HG03432 (cell line): ENCODE measurements at regions not wholly inside any gene's neighbourhood (a gene's known extent, or its start where the extent isn't known, plus 50 kb on each side); places are given as distances from the start of the nearest gene placed in this dataset.
A peak's percentile ranks its signal among the peaks of the same experiment; 100 is the strongest.
"Not testable (repeated sequence)": the region's sequence is repeated elsewhere in the genome, so short reads cannot be mapped to it uniquely, and the experiment has no call there.

Source experiments
- ATAC-seq: cut with Tn5 transposase; IDR thresholded peaks from one replicate; pipeline ENCODE4 v1.9.1; 2021; ENCODE audit warnings: mild to moderate bottlenecking, moderate library complexity; ENCODE audit not compliant: unreplicated experiment

DNA sequence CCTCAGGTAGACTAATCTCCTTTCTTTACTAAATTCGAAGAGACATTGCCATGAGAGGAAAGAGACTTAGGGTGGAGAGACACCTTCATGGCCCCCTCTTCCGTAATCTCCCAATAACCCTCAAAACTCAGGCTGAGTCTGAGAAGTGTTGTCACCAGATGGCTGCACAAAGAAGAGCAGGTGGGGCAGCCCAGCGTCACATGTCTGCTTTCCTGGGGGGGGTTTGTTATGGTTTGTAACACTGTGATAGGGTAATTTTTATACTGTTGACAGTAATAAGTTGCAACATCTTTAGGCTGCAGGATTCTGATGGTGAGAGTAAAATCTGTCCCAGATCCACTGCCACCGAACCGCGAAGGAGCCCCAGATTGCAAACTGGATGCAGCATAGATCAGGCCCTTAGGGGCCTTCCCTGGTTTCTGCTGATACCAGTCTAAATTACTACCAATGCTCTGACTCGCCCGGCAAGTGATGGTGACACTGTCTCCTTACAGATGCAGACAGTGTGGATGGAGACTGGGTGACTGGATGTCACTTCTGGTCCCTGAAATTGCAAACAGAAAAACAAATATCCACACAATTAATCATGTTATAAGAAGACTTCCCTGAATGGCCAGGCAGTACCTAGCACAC lies 595.1 kb downstream of the RPIA start:
- ATAC-seq, result not testable (repeated sequence)

GRCh38 chr2:89287084-89287483 lies 595.6 kb downstream of the RPIA start:
- ATAC-seq, result not testable (repeated sequence)

- not testable (repeated sequence) for ATAC-seq
Observed at GRCh38 chr2:89291717-89292298, 600.3 kb downstream of the RPIA start.

GRCh38 chr2:89293399-89293798 lies 601.9 kb downstream of the RPIA start:
- ATAC-seq, result not testable (repeated sequence)

DNA sequence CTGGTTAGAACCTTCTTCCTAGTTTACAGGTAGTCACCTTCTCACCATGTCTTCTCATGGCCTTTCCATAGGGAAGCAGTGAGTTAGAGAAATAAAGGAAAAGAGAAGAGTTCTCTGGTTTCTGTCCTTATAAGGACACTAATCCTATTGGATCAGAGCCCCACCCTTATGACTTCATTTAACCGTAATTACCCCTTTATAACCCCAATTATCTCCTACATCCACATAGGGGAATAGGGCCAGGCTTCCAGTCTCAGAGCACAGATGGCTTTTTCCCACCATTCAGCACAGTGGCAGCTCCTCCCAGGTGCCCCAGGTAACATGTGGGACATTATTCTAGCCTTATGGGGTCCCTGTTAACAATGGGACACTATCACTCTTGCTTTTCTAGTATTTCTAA lies 602.9 kb downstream of the RPIA start:
- not testable (repeated sequence) for ATAC-seq

GRCh38 chr2:89296820-89297398 lies 605.4 kb downstream of the RPIA start:
- ATAC-seq, result peak; percentile 47

GRCh38 chr2:89299196-89299595 lies 607.7 kb downstream of the RPIA start:
- peak; percentile 84 for ATAC-seq

- not testable (repeated sequence) for ATAC-seq
Observed at GRCh38 chr2:89305623-89306022, 614.1 kb downstream of the RPIA start.

- ATAC-seq, result not testable (repeated sequence)
Observed at GRCh38 chr2:89306869-89307637, 615.6 kb downstream of the RPIA start.

DNA sequence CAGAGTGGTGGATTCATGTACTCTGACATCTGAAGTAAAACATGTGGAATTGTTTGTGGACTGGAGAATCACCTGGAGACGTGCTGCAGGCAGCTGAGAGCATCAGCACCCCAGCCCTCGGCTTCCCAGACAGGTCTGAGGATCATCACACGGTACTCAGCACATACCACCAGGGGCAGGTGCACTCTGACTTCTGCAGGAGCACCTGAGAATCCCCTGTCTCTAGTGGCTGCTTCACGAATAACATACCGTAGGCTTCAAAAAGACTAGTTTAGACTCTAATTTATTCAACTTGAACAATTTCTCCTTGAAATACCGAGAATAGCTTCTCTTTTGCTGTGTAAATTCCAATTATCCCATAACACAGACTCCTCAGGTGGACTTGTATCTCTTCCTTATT lies 627.5 kb downstream of the RPIA start:
- not testable (repeated sequence) for ATAC-seq

- ATAC-seq, result peak; percentile 44
Observed at GRCh38 chr2:89325894-89326293, 634.4 kb downstream of the RPIA start.

GRCh38 chr2:89326455-89326854 lies 635.0 kb downstream of the RPIA start:
- ATAC-seq, result peak; percentile 65

GRCh38 chr2:89328790-89329189 lies 637.3 kb downstream of the RPIA start:
- not testable (repeated sequence) for ATAC-seq
